Prostate gland (tissue), 2 donors: ENCODE measurements at regions not wholly inside any gene's neighbourhood (a gene's known extent, or its start where the extent isn't known, plus 50 kb on each side); places are given as distances from the start of the nearest gene placed in this dataset.

Experiments used
- DNase-seq: peaks from one replicate; pipeline ENCODE4 v3.0.0-alpha.2; 2019; ENCODE audit warnings: low spot score
- H3K27ac ChIP-seq, 2 donors: fragments of 200-600 bp; sonication (generic); 2 replicates each; pipeline ENCODE4 v1.5.1; 2017 to 2019
- H3K27me3 ChIP-seq: fragments of 200-600 bp; sonication (generic); replicated peaks from 2 replicates; pipeline ENCODE4 v1.5.1; 2019; ENCODE audit not compliant: insufficient read depth
- H3K36me3 ChIP-seq, 2 donors: fragments of 200-600 bp; sonication (generic); 1 replicate in 1 of 2; 2 replicates in 1 of 2; pipeline versions ENCODE4 v1.5.1 to v1.8.1; 2017 to 2019
- H3K4me1 ChIP-seq: fragments of 200-600 bp; sonication (generic); replicated peaks from 2 replicates; pipeline ENCODE4 v1.5.1; 2019
- H3K4me3 ChIP-seq, 2 donors: fragments of 200-600 bp; sonication (generic); 2 replicates each; pipeline ENCODE4 v1.5.1; 2017 to 2019
- H3K9me3 ChIP-seq: fragments of 200-600 bp; sonication (generic); 2 replicates; pipeline ENCODE4 v1.5.1; 2017
- POLR2A ChIP-seq: fragments of 450-650 bp; IDR thresholded peaks from one replicate; pipeline ENCODE4 v1.6.1; 2016; ENCODE audit warnings: antibody characterized with exemption, mild to moderate bottlenecking
- POLR2AphosphoS5 ChIP-seq: sonication (generic); formaldehyde crosslinking; IDR thresholded peaks from one replicate; pipeline ENCODE4 v1.6.1; 2017; ENCODE audit warnings: antibody characterized with exemption
- WGBS: methylation state at CpG from one replicate; pipeline ENCODE4 v1.1.5; 2018; 5-methylcytosine and 5-hydroxymethylcytosine counted together
- intact Hi-C: fragments of 100-400 bp; cut with DNase I; formaldehyde crosslinking; loops from one replicate; pipeline ENCODE4 v1.14.2; 2022
- TF ChIP-seq, protein P1 (sequence below), 4 experiments: fragments of 200-600 bp in 2 of 4; fragments of 450-650 bp in 2 of 4; sonication (generic) in 2 of 4; IDR thresholded peaks; 1 replicate in 3 of 4; 2 replicates in 1 of 4; pipeline ENCODE4 v1.5.1; 2016 to 2019; ENCODE audit warnings: antibody characterized with exemption in 4 of 4, mild to moderate bottlenecking in 2 of 4, moderate library complexity in 2 of 4

DNA sequence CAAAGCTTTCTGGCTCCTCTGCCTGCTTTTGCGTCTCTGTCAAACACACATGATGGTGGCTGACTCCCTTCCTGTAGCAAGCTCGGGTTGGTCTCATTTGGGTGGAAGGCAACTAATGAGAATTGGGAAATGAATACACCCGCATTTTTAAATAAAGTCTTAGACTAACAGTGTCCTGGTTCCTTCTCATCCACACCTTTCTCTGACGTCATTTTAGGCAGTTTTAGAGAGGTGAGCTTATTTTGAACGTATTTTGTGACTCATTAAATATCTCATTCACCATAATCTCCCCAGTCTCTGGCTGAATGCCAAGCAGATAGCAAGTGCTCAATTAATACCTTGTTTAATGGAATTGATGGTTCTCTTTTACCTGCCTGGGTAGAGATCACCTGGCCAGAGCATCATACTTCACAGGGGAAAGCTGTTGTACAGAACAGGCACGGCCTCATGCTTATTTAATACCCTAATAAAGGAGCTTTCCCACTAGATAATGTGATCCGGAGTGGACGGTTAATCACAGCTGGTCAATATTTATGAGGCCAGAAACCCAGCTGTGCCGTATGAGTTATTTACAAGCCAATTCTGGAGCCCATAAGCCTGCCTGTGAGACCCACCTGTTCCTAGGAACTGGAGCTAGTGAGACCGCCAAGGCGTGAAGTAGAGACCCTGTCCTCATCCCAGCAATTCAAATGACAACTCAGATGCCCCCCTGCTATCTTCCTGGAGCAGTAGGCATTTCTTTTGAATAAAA, 149.7 kb upstream of the PROK2 start:
- Histone ChIP-seq H3K27ac (no peak overlapping the region), H3K36me3 (no peaks in the 10 kb centered on the region), H3K4me3 (no peak overlapping the region), H3K4me1 (no peaks in the 10 kb centered on the region), H3K9me3 (no peaks in the 10 kb centered on the region), H3K27me3 (no peaks in the 10 kb centered on the region)
- intact Hi-C loops, result no loop called here
- DNase-seq, result no peak
- TF ChIP-seq, protein P1, sequence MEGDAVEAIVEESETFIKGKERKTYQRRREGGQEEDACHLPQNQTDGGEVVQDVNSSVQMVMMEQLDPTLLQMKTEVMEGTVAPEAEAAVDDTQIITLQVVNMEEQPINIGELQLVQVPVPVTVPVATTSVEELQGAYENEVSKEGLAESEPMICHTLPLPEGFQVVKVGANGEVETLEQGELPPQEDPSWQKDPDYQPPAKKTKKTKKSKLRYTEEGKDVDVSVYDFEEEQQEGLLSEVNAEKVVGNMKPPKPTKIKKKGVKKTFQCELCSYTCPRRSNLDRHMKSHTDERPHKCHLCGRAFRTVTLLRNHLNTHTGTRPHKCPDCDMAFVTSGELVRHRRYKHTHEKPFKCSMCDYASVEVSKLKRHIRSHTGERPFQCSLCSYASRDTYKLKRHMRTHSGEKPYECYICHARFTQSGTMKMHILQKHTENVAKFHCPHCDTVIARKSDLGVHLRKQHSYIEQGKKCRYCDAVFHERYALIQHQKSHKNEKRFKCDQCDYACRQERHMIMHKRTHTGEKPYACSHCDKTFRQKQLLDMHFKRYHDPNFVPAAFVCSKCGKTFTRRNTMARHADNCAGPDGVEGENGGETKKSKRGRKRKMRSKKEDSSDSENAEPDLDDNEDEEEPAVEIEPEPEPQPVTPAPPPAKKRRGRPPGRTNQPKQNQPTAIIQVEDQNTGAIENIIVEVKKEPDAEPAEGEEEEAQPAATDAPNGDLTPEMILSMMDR (IDR thresholded peaks at IDR 0.05), result no peak
- no peak for TF ChIP-seq POLR2A
- no peak for TF ChIP-seq POLR2AphosphoS5
- WGBS, result 84% methylated on average over 11 of the region's 11 CpGs

DNA sequence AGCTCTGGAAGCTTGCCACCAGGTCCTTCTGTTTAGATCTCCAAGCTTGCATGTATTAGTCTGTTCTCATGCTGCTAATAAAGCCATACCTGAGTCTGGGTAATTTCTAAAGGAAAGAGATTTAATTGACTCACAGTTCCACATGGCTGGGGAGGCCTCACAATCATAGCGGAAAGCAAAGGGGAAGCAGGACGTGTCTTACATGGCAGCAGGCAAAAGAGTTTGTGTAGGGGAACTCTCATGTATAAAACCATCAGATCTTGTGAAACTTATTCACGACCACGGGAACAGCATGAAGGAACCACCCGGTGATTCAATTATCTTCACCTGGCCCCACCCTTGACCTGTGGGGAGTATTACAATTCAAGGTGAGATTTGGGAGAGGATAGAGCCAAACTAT, 147.0 kb upstream of the PROK2 start:
- 85% methylated on average over 5 of the region's 5 CpGs for WGBS
- H3K36me3 ChIP-seq, result no peaks in the 10 kb centered on the region
- DNase-seq, result no peak
- TF ChIP-seq POLR2A (no peak), POLR2AphosphoS5 (no peak)
- TF ChIP-seq, protein P1 (IDR thresholded peaks at IDR 0.05), result no peak
- H3K9me3 ChIP-seq, result no peaks in the 10 kb centered on the region
- no peaks in the 10 kb centered on the region for H3K27me3 ChIP-seq
- H3K4me3 ChIP-seq, result no peak overlapping the region
- H3K27ac ChIP-seq, result no peak overlapping the region
- H3K4me1 ChIP-seq, result no peaks in the 10 kb centered on the region
- intact Hi-C loops, result no loop called here

DNA sequence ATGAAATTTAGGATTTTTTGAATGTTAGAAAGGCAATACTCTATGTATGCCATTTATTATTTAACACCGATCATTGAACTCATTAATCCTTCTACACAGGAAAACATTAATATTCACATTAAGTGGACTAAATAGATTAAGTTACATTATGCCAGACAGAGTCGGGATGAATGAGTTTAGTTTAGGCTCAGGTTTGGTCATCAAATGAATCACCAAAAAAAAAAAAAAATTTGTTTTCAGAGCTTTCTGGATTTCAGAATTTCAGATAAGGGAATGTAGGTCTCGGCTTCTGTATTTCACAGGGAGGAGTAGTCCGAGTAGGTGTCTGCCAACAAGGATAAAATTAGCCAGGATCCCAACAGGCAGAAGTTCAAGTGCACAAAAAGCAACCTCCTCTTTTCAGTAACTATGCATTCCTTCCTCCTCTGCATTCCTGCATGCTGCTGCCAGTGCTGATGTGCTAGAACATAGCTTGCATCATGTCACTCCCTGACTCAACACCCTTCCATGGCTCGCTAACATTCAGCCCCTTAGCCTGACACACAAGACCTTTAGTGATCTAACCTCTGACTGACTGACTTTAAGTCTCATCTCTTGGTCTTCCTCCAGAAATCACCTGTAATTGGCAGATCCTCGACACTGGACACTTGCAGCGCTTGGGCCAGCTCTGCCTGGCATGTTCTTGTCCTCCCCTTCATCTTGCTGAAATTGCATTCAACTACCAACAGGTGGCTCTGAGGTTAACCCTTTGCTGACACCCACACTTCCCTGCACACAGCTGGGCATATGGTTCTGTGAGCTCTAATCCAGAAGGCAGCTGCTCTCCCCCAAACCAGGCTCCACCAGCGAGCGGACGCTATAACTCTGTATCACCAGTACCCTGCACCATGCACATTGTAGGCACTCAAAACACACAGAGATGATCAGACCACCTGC, 145.4 kb upstream of the PROK2 start:
- H3K27ac ChIP-seq, result no peak overlapping the region
- H3K36me3 ChIP-seq, result no peaks in the 10 kb centered on the region
- 69% methylated on average over 10 of the region's 10 CpGs for WGBS

DNA sequence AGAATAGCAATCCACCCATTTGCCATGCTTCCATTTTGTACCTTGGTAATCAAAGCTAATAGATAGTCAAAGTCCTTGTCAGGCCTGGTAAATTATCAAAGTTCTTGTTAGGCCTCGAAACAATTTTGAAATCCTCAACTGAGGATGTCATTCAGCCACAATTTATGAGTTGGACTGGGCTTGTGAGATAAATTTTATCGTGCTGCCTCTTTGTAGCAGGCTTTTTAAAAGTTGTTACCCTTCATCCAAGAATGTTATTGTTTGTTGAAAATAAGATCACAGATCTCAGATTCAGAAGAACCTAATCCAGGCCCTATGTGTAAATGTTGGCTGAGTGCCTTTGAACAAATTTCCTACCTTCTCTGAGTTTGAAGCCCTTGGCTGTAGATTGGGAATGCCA, 143.3 kb upstream of the PROK2 start:
- intact Hi-C loops, result no loop called here
- 28% methylated on average over 2 of the region's 2 CpGs for WGBS
- no peaks in the 10 kb centered on the region for H3K4me1 ChIP-seq
- TF ChIP-seq POLR2A (no peak), POLR2AphosphoS5 (no peak)
- TF ChIP-seq, protein P1 (IDR thresholded peaks at IDR 0.05), result no peak
- H3K9me3 ChIP-seq, result no peaks in the 10 kb centered on the region
- H3K27ac ChIP-seq, result no peak overlapping the region
- H3K27me3 ChIP-seq, result no peaks in the 10 kb centered on the region
- no peaks in the 10 kb centered on the region for H3K36me3 ChIP-seq
- H3K4me3 ChIP-seq, result no peak overlapping the region
- no peak for DNase-seq

More for the DNA sequence above, 145.4 kb upstream of the PROK2 start:
- H3K27me3 ChIP-seq, result no peaks in the 10 kb centered on the region
- DNase-seq, result no peak
- TF ChIP-seq POLR2A (no peak), POLR2AphosphoS5 (no peak)
- TF ChIP-seq, protein P1 (IDR thresholded peaks at IDR 0.05), result no peak
- no peaks in the 10 kb centered on the region for H3K9me3 ChIP-seq
- H3K4me3 ChIP-seq, result no peak overlapping the region
- H3K4me1 ChIP-seq, result no peaks in the 10 kb centered on the region
- intact Hi-C loops, result no loop called here
